GM10248 (cell line): ENCODE measurements at regions not wholly inside any gene's neighbourhood (a gene's known extent, or its start where the extent isn't known, plus 50 kb on each side); places are given as distances from the start of the nearest gene placed in this dataset.

Source experiments
- CTCF ChIA-PET: fragments of 300-600 bp; sonication (Branson Sonifier 250); formaldehyde crosslinking; extraction: SDS; loops from one replicate; lab custom pipeline; 2021; ENCODE audit warnings: antibody characterized with exemption; lab: Yijun Ruan, JAX
- POLR2A ChIA-PET: fragments of 350-650 bp; sonication (Branson Sonifier 250); formaldehyde crosslinking; extraction: SDS; loops from one replicate; lab custom pipeline; 2020; ENCODE audit warnings: antibody characterized with exemption; lab: Yijun Ruan, JAX
- DNase-seq: peaks from one replicate; pipeline ENCODE4 v3.0.0; 2012; ENCODE audit errors: extremely low spot score
- CTCF ChIP-seq: IDR thresholded peaks from 2 replicates; pipeline ENCODE4 v1.5.1; 2012; ENCODE audit warnings: mild to moderate bottlenecking, low read depth; ENCODE audit errors: extremely low read depth, missing control alignments, control extremely low read depth

GRCh38 chr5:3654515-3654914 is 58.9 kb downstream of the IRX1 start:
- no peak for TF ChIP-seq CTCF
- CTCF ChIA-PET: no interaction called here
- DNase-seq: no peak
- POLR2A ChIA-PET: no interaction called here

GRCh38 chr5:3656803-3657202 is 61.2 kb downstream of the IRX1 start:
- CTCF ChIA-PET: no interaction called here
- POLR2A ChIA-PET: no interaction called here
- no peak for TF ChIP-seq CTCF
- no peak for DNase-seq

- POLR2A ChIA-PET: no interaction called here
- CTCF ChIA-PET: no interaction called here
- no peak for TF ChIP-seq CTCF
- no peak for DNase-seq
These were observed 61.9 kb downstream of the IRX1 start for GRCh38 chr5:3657364-3658022.

- CTCF ChIA-PET: no interaction called here
- POLR2A ChIA-PET: no interaction called here
These were observed 63.3 kb downstream of the IRX1 start for GRCh38 chr5:3658929-3659328.

GRCh38 chr5:3659907-3660306 is 64.3 kb downstream of the IRX1 start:
- CTCF ChIA-PET: no interaction called here
- POLR2A ChIA-PET: no interaction called here
- no peak for TF ChIP-seq CTCF
- DNase-seq: no peak

More at GRCh38 chr5:3658929-3659328, 63.3 kb downstream of the IRX1 start:
- DNase-seq: no peak
- no peak for TF ChIP-seq CTCF

- ChIA-PET POLR2A (no interaction called here), CTCF (no interaction called here)
- DNase-seq: no peak
- TF ChIP-seq CTCF: no peak
These were observed 65.0 kb downstream of the IRX1 start for GRCh38 chr5:3660630-3661029.
